ENCODE measurements at regions not wholly inside any gene's neighbourhood (a gene's known extent, or its start where the extent isn't known, plus 50 kb on each side); places are given as distances from the start of the nearest gene placed in this dataset.

GRCh38 chr7:38002689-38003088 lies 82.2 kb downstream of the EPDR1 start:
- DNase-seq: no peak

- no peak for DNase-seq
Observed at GRCh38 chr7:38006559-38006958, 86.1 kb downstream of the EPDR1 start.

- no peak for DNase-seq
Observed at GRCh38 chr7:38007096-38007495, 86.7 kb downstream of the EPDR1 start.

- DNase-seq: no peak
Observed at GRCh38 chr7:38013246-38013645, 92.8 kb downstream of the EPDR1 start.

GRCh38 chr7:38016567-38016966 lies 96.1 kb downstream of the EPDR1 start:
- DNase-seq: no peak

- no peak for DNase-seq
Observed at GRCh38 chr7:38017320-38017719, 96.9 kb downstream of the EPDR1 start.

GRCh38 chr7:38020121-38020785 lies 99.8 kb downstream of the EPDR1 start:
- DNase-seq: peak; percentile 66

- DNase-seq: no peak
Observed at GRCh38 chr7:38021892-38022291, 101.5 kb downstream of the EPDR1 start.

GRCh38 chr7:38025815-38026214 lies 105.4 kb downstream of the EPDR1 start:
- no peak for DNase-seq

- DNase-seq: no peak
Observed at GRCh38 chr7:38027884-38028455, 107.5 kb downstream of the EPDR1 start.

- no peak for DNase-seq
Observed at GRCh38 chr7:38034062-38034908, 113.8 kb downstream of the EPDR1 start.

GRCh38 chr7:38040831-38041230 lies 120.4 kb downstream of the EPDR1 start:
- DNase-seq: no peak

- DNase-seq: no peak
Observed at GRCh38 chr7:38049679-38050078, 128.4 kb upstream of the STARD3NL start.

- DNase-seq: no peak
Observed at GRCh38 chr7:38051311-38051710, 126.7 kb upstream of the STARD3NL start.

GRCh38 chr7:38051786-38052185 lies 126.3 kb upstream of the STARD3NL start:
- no peak for DNase-seq

GRCh38 chr7:38052786-38053185 lies 125.3 kb upstream of the STARD3NL start:
- no peak for DNase-seq

GRCh38 chr7:38054199-38054598 lies 123.8 kb upstream of the STARD3NL start:
- DNase-seq: no peak

- no peak for DNase-seq
Observed at GRCh38 chr7:38057829-38058228, 120.2 kb upstream of the STARD3NL start.

GRCh38 chr7:38060116-38060515 lies 117.9 kb upstream of the STARD3NL start:
- DNase-seq: no peak

- no peak for DNase-seq
Observed at GRCh38 chr7:38060637-38061036, 117.4 kb upstream of the STARD3NL start.

- DNase-seq: no peak
Observed at GRCh38 chr7:38066391-38066790, 111.7 kb upstream of the STARD3NL start.

GRCh38 chr7:38068461-38068860 lies 109.6 kb upstream of the STARD3NL start:
- DNase-seq: no peak

GRCh38 chr7:38069052-38069451 lies 109.0 kb upstream of the STARD3NL start:
- DNase-seq: no peak

GRCh38 chr7:38070718-38071117 lies 107.3 kb upstream of the STARD3NL start:
- no peak for DNase-seq

All from left hindlimb (tissue), 1 donor.